Endothelial cell of umbilical vein (primary cell): ENCODE measurements at regions not wholly inside any gene's neighbourhood (a gene's known extent, or its start where the extent isn't known, plus 50 kb on each side); places are given as distances from the start of the nearest gene placed in this dataset.

Experiments
- BruUV-seq: library from RNA; stranded (reverse); fragments of 400-500 nt; replicated peaks from 2 replicates; lab custom pipeline; 2021; lab: Mats Ljungman, UMichigan
- CTCF ChIA-PET: fragments of 300-600, 350-600 bp; sonication (Branson Sonifier 250); formaldehyde crosslinking; loops from one replicate; lab custom pipeline; 2021; ENCODE audit warnings: antibody characterized with exemption, inconsistent platforms; lab: Charles Lee
- POLR2A ChIA-PET: fragments of 300-600, 350-600 bp; sonication (Branson Sonifier 250); formaldehyde crosslinking; loops from one replicate; lab custom pipeline; 2021; ENCODE audit warnings: antibody characterized with exemption, inconsistent platforms; lab: Charles Lee
- DNase-seq: peaks from one replicate; pipeline ENCODE4 v3.0.0-alpha.2; 2011; ENCODE audit warnings: low read depth, low spot score
- FAIRE-seq: peaks from 2 replicates; lab custom pipeline; 2011; peaks lifted over from hg19 to GRCh38; lab: Jason Lieb, UNC
- H2AFZ ChIP-seq: 2 replicates; pipeline ENCODE4 v1.6.0; 2012; ENCODE audit warnings: low read depth, low read length, control low read depth, inconsistent platforms
- H3K27ac ChIP-seq: 2 replicates; pipeline ENCODE4 v1.5.1; 2011; ENCODE audit warnings: low read depth, mild to moderate bottlenecking, control low read depth, low read length, moderate library complexity; ENCODE audit not compliant: insufficient read depth
- H3K27me3 ChIP-seq, 2 experiments: 2 replicates each; pipeline versions ENCODE4 v1.6.0 to v1.6.1; 2011; ENCODE audit warnings: low read length in 2 of 2, mixed read lengths in 1 of 2; ENCODE audit not compliant: control insufficient read depth in 2 of 2, insufficient read depth in 2 of 2
- H3K36me3 ChIP-seq, 2 experiments: 2 replicates in 1 of 2; 3 replicates in 1 of 2; pipeline ENCODE4 v1.5.1; 2011; ENCODE audit warnings: low read length in 2 of 2, mild to moderate bottlenecking in 1 of 2, moderate library complexity in 1 of 2; ENCODE audit not compliant: control insufficient read depth in 2 of 2, insufficient read depth in 2 of 2; ENCODE audit errors: extremely low read depth in 1 of 2
- H3K4me1 ChIP-seq: 3 replicates; pipeline ENCODE4 v1.5.1; 2011; ENCODE audit warnings: mild to moderate bottlenecking, low read length; ENCODE audit not compliant: control insufficient read depth, insufficient read depth; ENCODE audit errors: extremely low read depth
- H3K4me2 ChIP-seq: 2 replicates; pipeline ENCODE4 v1.6.1; 2011; ENCODE audit warnings: low read length, control low read depth, mixed read lengths; ENCODE audit not compliant: insufficient read depth
- H3K4me3 ChIP-seq, 3 experiments: fragments of 200-600 bp in 1 of 3; sonication (generic), shearing (Covaris generic) in 1 of 3; replicated peaks in 1 of 3; 2 replicates each; pipeline ENCODE4 v1.5.1; 2011 to 2016; ENCODE audit warnings: control low read depth in 3 of 3, low read length in 3 of 3, mild to moderate bottlenecking in 2 of 3, inconsistent platforms in 1 of 3, low read depth in 1 of 3, moderate library complexity in 1 of 3; ENCODE audit not compliant: insufficient read depth in 1 of 3
- H3K79me2 ChIP-seq: 2 replicates; pipeline ENCODE4 v1.6.0; 2012; ENCODE audit warnings: low read length, inconsistent platforms; ENCODE audit not compliant: control insufficient read depth, insufficient read depth
- H3K9ac ChIP-seq: replicated peaks from 2 replicates; pipeline ENCODE3; 2011; ENCODE audit warnings: low read length, control low read depth; ENCODE audit not compliant: insufficient read depth; ENCODE audit errors: extremely low read depth
- H3K9me1 ChIP-seq: replicated peaks from 3 replicates; pipeline ENCODE4 v1.6.0; 2011; ENCODE audit warnings: mild to moderate bottlenecking, low read length; ENCODE audit not compliant: control insufficient read depth, insufficient read depth; ENCODE audit errors: extremely low read depth
- H3K9me3 ChIP-seq: replicated peaks from 2 replicates; pipeline ENCODE4 v1.5.1; 2012; ENCODE audit warnings: low read length, inconsistent platforms; ENCODE audit not compliant: control insufficient read depth, insufficient read depth
- H4K20me1 ChIP-seq: replicated peaks from 2 replicates; pipeline ENCODE3; 2011; ENCODE audit warnings: mild to moderate bottlenecking, low read length; ENCODE audit not compliant: control insufficient read depth, insufficient read depth; ENCODE audit errors: extremely low read depth
- EZH2 ChIP-seq: IDR thresholded peaks from 2 replicates; pipeline ENCODE4 v1.6.1; 2012; ENCODE audit warnings: borderline replicate concordance, low read depth, mild to moderate bottlenecking, moderate library complexity, low read length, inconsistent platforms; ENCODE audit not compliant: severe bottlenecking
- FOS ChIP-seq: IDR thresholded peaks from 2 replicates; pipeline ENCODE4 v1.6.1; 2011; ENCODE audit warnings: mild to moderate bottlenecking, low read length, moderate library complexity, borderline replicate concordance; ENCODE audit not compliant: insufficient read depth
- JUN ChIP-seq: IDR thresholded peaks from 2 replicates; pipeline ENCODE4 v1.6.1; 2011; ENCODE audit warnings: borderline replicate concordance, low read depth; ENCODE audit not compliant: insufficient read length, insufficient read depth
- MYC ChIP-seq: IDR thresholded peaks from one replicate; pipeline ENCODE4 v1.6.1; 2011; ENCODE audit warnings: mild to moderate bottlenecking, low read depth, low read length
- POLR2A ChIP-seq: IDR thresholded peaks from 2 replicates; pipeline ENCODE4 v1.6.1; 2012; ENCODE audit warnings: low read depth, mild to moderate bottlenecking, control low read depth, low read length
- dilution Hi-C: fragments of 300-500 bp; cut with MboI; formaldehyde crosslinking; loops from one replicate; pipeline ENCODE4 v1.15.0; 2019; ENCODE audit warnings: low sequenced_read_pairs; ENCODE audit not compliant: extremely low pct_ligation_motif_present
- intact Hi-C: fragments of 100-400 bp; cut with micrococcal nuclease; formaldehyde crosslinking; loops from one replicate; pipeline ENCODE4 v1.10.0; 2022
- TF ChIP-seq, protein P1 (sequence below), 2 donors: IDR thresholded peaks; 1 replicate in 1 of 2; 2 replicates in 1 of 2; pipeline ENCODE4 v1.5.1; 2011; ENCODE audit warnings: low read length in 2 of 2, mild to moderate bottlenecking in 2 of 2, moderate library complexity in 2 of 2, control low read depth in 1 of 2, inconsistent platforms in 1 of 2, low read depth in 1 of 2; ENCODE audit not compliant: insufficient read depth in 1 of 2; ENCODE audit errors: extremely low read depth in 1 of 2

DNA sequence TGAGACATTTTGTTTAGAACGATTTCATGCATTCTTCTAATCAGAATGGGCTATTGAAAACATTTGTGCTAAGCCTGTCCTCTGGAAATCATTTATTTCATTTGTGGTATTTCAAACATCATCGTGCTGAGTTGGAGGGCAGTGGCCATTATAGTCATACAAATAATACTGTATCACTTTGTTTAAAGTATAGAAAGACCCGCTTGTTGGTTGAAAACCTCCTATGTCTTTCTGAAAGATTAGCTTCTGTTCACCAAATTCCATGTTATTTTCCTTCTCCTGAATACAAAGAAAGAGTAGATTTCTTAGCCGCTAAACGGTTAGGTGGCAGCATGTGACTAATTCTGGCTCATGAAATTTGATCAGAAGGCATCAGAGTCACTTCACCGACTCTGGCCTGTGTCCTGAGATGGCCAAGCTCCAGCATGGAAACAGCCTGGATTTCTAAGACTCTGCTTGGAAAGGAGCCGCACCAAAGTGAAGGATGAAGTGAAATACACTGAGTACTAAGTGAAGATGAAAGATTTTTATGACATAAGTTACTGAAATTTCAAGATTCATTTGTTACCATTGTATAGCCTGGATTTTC, 355.1 kb downstream of the USP25 start:
- Histone ChIP-seq H3K4me1 (peaks cover 8% of the 10 kb centered on the region), H3K4me3 (no peak overlapping the region), H3K27ac (no peak overlapping the region), H3K79me2 (no peaks in the 10 kb centered on the region), H2AFZ (no peak overlapping the region), H3K36me3 (no peaks in the 10 kb centered on the region), H3K9ac (no peak overlapping the region), H4K20me1 (no peaks in the 10 kb centered on the region), H3K9me1 (no peaks in the 10 kb centered on the region), H3K4me2 (no peak overlapping the region), H3K9me3 (no peaks in the 10 kb centered on the region), H3K27me3 (no peaks in the 10 kb centered on the region)
- no peak for DNase-seq
- intact Hi-C loops (loop anchor here (10.0 kb wide), 1 partner anchor 190 kb away; no protein-coding TSS in a partner anchor), dilution Hi-C loops (no loop called here)
- no peak for TF ChIP-seq EZH2
- TF ChIP-seq POLR2A, result no peak
- TF ChIP-seq, protein P1, sequence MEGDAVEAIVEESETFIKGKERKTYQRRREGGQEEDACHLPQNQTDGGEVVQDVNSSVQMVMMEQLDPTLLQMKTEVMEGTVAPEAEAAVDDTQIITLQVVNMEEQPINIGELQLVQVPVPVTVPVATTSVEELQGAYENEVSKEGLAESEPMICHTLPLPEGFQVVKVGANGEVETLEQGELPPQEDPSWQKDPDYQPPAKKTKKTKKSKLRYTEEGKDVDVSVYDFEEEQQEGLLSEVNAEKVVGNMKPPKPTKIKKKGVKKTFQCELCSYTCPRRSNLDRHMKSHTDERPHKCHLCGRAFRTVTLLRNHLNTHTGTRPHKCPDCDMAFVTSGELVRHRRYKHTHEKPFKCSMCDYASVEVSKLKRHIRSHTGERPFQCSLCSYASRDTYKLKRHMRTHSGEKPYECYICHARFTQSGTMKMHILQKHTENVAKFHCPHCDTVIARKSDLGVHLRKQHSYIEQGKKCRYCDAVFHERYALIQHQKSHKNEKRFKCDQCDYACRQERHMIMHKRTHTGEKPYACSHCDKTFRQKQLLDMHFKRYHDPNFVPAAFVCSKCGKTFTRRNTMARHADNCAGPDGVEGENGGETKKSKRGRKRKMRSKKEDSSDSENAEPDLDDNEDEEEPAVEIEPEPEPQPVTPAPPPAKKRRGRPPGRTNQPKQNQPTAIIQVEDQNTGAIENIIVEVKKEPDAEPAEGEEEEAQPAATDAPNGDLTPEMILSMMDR (IDR thresholded peaks at IDR 0.05; ENCODE audit: extremely low read depth in 1 of 2, insufficient read depth in 1 of 2, low read depth in 1 of 2, low read length in 2 of 2), result no peak
- TF ChIP-seq FOS, result no peak
- no peak for TF ChIP-seq JUN
- TF ChIP-seq MYC, result no peak
- FAIRE-seq, result no peak
- no TSS peak for BruUV-seq
- ChIA-PET POLR2A (no interaction called here), CTCF (interaction anchor here (1.7 kb wide), 1 partner anchor 245 kb away, joined by 4 read pairs; no protein-coding TSS in a partner anchor)
